Activated CD8-positive, alpha-beta T cell treated with anti-CD3 and anti-CD28 coated beads for 36 hours (primary cell): ENCODE measurements at regions not wholly inside any gene's neighbourhood (a gene's known extent, or its start where the extent isn't known, plus 50 kb on each side); places are given as distances from the start of the nearest gene placed in this dataset.

ENCODE experiments used
- ATAC-seq: fragments of 200-7000 bp; cut with Tn5 transposase; one replicate; pipeline ENCODE4 v1.10.0; 2021; ENCODE audit warnings: mild to moderate bottlenecking, moderate library complexity
- CTCF ChIA-PET: fragments of 350-600 bp; sonication (Branson Sonifier 250); formaldehyde crosslinking; loops from one replicate; lab custom pipeline; 2021; ENCODE audit warnings: antibody characterized with exemption; lab: Charles Lee
- POLR2A ChIA-PET: fragments of 350-600 bp; sonication (Branson Sonifier 250); formaldehyde crosslinking; loops from one replicate; lab custom pipeline; 2021; ENCODE audit warnings: antibody characterized with exemption; lab: Charles Lee
- DNase-seq: peaks from one replicate; pipeline ENCODE4 v3.0.0-alpha.2; 2020
- H3K27ac Mint-ChIP-seq: one replicate; pipeline ENCODE4 v1.8.0; 2021; ENCODE audit warnings: mild to moderate bottlenecking, mixed read lengths
- H3K27me3 Mint-ChIP-seq: one replicate; pipeline ENCODE4 v1.8.0; 2021; ENCODE audit warnings: mixed read lengths
- H3K36me3 Mint-ChIP-seq: one replicate; pipeline ENCODE4 v1.8.0; 2021; ENCODE audit warnings: low read depth, mixed read lengths
- H3K4me1 Mint-ChIP-seq: one replicate; pipeline ENCODE4 v1.8.0; 2021; ENCODE audit warnings: low read depth, mixed read lengths
- H3K4me3 Mint-ChIP-seq: one replicate; pipeline ENCODE4 v1.8.0; 2021; ENCODE audit warnings: mild to moderate bottlenecking, moderate library complexity, mixed read lengths
- H3K9me3 Mint-ChIP-seq: one replicate; pipeline ENCODE4 v1.8.0; 2021; ENCODE audit warnings: mixed read lengths
- intact Hi-C: fragments of 100-400 bp; cut with micrococcal nuclease; formaldehyde crosslinking; loops from one replicate; pipeline ENCODE4 v1.10.0; 2022
- TF ChIP-seq, protein P1 (sequence below): fragments of 200-600 bp; IDR thresholded peaks from one replicate; pipeline ENCODE4 v1.8.0; 2022; ENCODE audit warnings: antibody characterized with exemption, mild to moderate bottlenecking

DNA sequence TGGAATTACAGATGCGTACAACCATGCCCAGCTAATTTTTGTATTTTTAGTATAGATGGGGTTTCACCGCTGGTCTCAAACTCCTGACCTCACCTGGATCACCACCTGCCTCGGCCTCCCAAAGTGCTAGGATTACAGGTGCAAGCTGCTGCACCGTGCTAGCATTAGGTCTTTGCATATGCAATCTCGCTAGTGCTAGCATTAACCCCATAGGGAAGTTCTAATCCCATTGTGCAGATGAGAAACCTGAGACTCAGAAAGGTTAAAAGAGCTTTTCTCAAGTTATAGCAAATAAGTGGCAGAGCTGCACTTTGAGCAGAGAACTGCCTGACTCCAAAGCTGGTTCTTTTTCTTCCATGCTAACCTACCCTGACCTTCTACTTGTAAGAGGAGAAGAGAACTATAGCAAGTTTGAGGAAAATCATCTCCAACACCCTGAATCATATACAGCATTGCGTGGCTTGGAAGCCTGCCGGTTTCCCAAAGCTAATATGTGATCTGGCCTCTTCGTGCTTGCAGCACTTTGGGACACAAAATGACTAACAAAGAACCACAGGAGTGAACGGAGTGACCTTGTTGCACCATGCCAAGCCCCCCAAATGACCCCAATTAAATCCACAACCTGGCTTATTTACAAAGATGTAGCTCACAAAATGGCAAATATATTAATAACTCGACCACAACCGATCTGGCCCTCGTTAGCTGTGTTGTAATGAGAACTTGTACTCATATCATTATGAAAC is 185.1 kb downstream of the TM2D1 start:
- ATAC-seq (no peak), DNase-seq (no peak)
- intact Hi-C loops: no loop called here
- H3K27me3 Mint-ChIP-seq: no peaks in the 10 kb centered on the region
- no peak overlapping the region for H3K27ac Mint-ChIP-seq
- ChIA-PET CTCF (interaction anchor here (1.1 kb wide), 1 partner anchor 48 kb away, joined by 3 read pairs; no protein-coding TSS in a partner anchor), POLR2A (no interaction called here)
- no peaks in the 10 kb centered on the region for H3K36me3 Mint-ChIP-seq
- H3K4me3 Mint-ChIP-seq: no peak overlapping the region
- peaks cover 3% of the 10 kb centered on the region for H3K9me3 Mint-ChIP-seq
- peaks cover 18% of the 10 kb centered on the region for H3K4me1 Mint-ChIP-seq
- TF ChIP-seq, protein P1, sequence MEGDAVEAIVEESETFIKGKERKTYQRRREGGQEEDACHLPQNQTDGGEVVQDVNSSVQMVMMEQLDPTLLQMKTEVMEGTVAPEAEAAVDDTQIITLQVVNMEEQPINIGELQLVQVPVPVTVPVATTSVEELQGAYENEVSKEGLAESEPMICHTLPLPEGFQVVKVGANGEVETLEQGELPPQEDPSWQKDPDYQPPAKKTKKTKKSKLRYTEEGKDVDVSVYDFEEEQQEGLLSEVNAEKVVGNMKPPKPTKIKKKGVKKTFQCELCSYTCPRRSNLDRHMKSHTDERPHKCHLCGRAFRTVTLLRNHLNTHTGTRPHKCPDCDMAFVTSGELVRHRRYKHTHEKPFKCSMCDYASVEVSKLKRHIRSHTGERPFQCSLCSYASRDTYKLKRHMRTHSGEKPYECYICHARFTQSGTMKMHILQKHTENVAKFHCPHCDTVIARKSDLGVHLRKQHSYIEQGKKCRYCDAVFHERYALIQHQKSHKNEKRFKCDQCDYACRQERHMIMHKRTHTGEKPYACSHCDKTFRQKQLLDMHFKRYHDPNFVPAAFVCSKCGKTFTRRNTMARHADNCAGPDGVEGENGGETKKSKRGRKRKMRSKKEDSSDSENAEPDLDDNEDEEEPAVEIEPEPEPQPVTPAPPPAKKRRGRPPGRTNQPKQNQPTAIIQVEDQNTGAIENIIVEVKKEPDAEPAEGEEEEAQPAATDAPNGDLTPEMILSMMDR: no peak

DNA sequence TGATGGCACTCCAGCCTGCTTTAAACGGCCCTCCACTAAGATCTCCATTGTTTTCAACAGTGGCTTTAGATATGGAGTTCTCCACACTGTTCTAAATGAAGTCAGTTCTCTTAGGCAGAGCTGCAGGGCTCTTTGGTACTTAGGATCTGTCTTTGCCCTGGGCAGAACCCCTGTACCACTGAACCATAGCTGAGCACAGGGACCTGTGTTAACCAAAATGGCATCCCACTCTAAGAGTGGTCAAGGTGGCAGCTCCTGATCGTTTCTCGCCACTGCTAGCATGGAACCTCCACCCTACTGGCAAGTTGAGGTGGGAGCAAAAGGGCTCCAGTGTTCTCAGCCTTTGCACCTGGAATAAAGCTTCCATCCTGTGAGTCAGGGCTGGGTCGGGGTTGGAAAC is 186.7 kb downstream of the TM2D1 start:
- Mint-ChIP-seq H3K9me3 (peaks cover 1% of the 10 kb centered on the region), H3K27me3 (no peaks in the 10 kb centered on the region), H3K36me3 (no peaks in the 10 kb centered on the region), H3K4me1 (peaks cover 14% of the 10 kb centered on the region), H3K27ac (no peak overlapping the region), H3K4me3 (no peak overlapping the region)
- ChIA-PET POLR2A (no interaction called here), CTCF (no interaction called here)
- no peak for DNase-seq
- TF ChIP-seq, protein P1: no peak
- intact Hi-C loops: no loop called here
- no peak for ATAC-seq

DNA sequence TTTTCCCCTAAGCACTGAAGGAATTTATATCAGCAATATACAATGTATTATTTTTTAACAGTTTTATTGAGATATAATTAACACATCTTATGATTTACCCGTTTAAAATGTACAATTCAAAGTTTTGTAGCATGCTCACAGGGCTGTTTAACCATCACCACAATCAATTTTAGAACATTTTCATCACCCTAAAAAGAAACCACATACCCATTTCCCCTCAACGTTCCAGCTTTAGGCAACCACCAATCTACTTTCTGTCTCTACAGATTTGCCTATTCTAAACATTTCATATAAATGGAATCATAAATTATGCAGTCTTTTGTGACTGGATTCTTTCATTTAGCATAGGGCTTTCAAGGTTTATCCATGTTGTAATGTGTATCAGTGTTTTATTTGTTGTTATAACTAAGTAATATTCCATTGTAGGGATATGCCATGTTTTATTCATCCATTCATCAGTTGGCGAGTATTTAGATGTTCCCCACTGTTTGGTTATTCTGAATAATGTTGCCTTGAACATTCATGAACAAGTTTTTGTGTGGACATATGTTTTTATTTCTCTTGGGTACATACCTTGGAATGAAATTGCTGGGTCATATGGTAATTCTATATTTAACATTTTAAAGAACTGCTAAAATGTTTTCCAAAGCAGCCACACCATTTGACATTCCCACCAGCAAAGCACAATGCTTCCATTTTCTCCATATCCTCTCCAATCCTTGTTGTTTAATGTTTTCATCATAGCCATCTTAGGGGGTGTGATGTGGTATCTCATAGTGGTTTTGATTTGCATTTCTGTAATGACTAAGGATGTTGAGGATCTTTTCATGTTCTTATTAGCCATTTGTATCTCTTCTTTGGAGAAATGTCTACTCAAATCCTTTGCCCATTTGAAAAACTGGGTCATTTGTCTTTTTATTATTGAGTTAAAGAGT is 188.5 kb downstream of the TM2D1 start:
- Mint-ChIP-seq H3K4me3 (no peak overlapping the region), H3K4me1 (peaks cover 14% of the 10 kb centered on the region), H3K36me3 (no peaks in the 10 kb centered on the region), H3K27ac (no peak overlapping the region), H3K27me3 (no peaks in the 10 kb centered on the region), H3K9me3 (no peaks in the 10 kb centered on the region)
- TF ChIP-seq, protein P1: no peak
- ChIA-PET CTCF (interaction anchor here (1.3 kb wide), 1 partner anchor 52 kb away, joined by 4 read pairs; no protein-coding TSS in a partner anchor), POLR2A (no interaction called here)
- intact Hi-C loops: no loop called here
- DNase-seq (no peak), ATAC-seq (no peak)

DNA sequence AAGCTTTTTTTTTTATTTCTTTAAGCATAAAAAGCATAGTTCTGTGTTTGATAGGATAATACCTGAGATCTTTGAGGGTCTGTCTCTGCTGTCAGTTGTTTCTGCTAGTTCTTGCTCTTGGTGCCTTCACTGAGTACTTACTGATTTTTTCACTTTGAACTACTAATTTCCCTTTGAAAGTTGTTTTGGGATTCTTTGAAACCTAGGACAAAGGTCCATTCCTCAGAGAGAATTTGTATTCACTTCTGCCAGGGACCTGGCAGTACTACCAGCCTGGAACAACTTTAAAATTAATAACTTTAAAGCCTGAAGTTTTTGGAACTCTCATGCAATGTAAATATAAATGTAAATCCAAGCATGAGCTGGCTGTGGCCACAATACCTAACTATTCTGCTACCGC is 190.1 kb downstream of the TM2D1 start:
- H3K4me3 Mint-ChIP-seq: no peak overlapping the region
- peaks cover 14% of the 10 kb centered on the region for H3K4me1 Mint-ChIP-seq
- no peaks in the 10 kb centered on the region for H3K36me3 Mint-ChIP-seq
- H3K27ac Mint-ChIP-seq: no peak overlapping the region
- ATAC-seq: no peak
- intact Hi-C loops: no loop called here
- DNase-seq: no peak
- CTCF ChIA-PET: interaction anchor here (0.9 kb wide), 1 partner anchor 8 kb away, joined by 3 read pairs; no protein-coding TSS in a partner anchor
- no peaks in the 10 kb centered on the region for H3K27me3 Mint-ChIP-seq
- no peaks in the 10 kb centered on the region for H3K9me3 Mint-ChIP-seq
- TF ChIP-seq, protein P1: no peak
- POLR2A ChIA-PET: no interaction called here

DNA sequence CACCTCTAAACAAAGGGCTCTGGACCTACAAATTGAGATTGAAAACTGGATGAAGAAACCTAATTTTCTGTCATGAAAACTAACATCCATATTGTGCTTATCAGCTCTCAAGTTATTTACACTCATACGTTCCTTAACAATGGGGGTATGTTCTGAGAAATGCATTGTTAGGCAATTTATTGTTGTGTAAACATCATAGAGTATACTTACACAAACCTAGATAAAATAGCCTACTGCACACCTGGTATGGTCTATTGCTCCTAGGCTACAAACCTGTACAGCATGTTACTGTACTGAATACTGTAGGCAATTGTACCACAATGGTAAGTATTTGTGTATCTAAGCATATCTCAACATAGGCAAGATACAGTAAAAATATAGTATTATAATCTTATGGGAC is 191.4 kb downstream of the TM2D1 start:
- H3K4me3 Mint-ChIP-seq: no peak overlapping the region
- no peak overlapping the region for H3K27ac Mint-ChIP-seq
- intact Hi-C loops: no loop called here
- DNase-seq: no peak
- H3K27me3 Mint-ChIP-seq: no peaks in the 10 kb centered on the region
- no peak for ATAC-seq
- TF ChIP-seq, protein P1: no peak
- CTCF ChIA-PET: no interaction called here
- H3K36me3 Mint-ChIP-seq: no peaks in the 10 kb centered on the region
- POLR2A ChIA-PET: no interaction called here
- H3K9me3 Mint-ChIP-seq: no peaks in the 10 kb centered on the region
- peaks cover 14% of the 10 kb centered on the region for H3K4me1 Mint-ChIP-seq
